GM18858 (cell line): ENCODE measurements at regions not wholly inside any gene's neighbourhood (a gene's known extent, or its start where the extent isn't known, plus 50 kb on each side); places are given as distances from the start of the nearest gene placed in this dataset.

Source experiments
- ATAC-seq: cut with Tn5 transposase; IDR thresholded peaks from one replicate; pipeline ENCODE4 v1.9.1; 2021; ENCODE audit not compliant: unreplicated experiment

- no peak for ATAC-seq
Measured at GRCh38 chr6:166728884-166729530, 102.0 kb upstream of the RPS6KA2 start.

- ATAC-seq, result no peak
Measured at GRCh38 chr6:166726201-166726600, 99.2 kb upstream of the RPS6KA2 start.

GRCh38 chr6:166725571-166725970 lies 98.5 kb upstream of the RPS6KA2 start:
- no peak for ATAC-seq

GRCh38 chr6:166724576-166724975 lies 97.5 kb upstream of the RPS6KA2 start:
- no peak for ATAC-seq

- no peak for ATAC-seq
Measured at GRCh38 chr6:166722785-166723184, 95.7 kb upstream of the RPS6KA2 start.

GRCh38 chr6:166721576-166721975 lies 94.5 kb upstream of the RPS6KA2 start:
- no peak for ATAC-seq

- ATAC-seq, result no peak
Measured at GRCh38 chr6:166720856-166721255, 93.8 kb upstream of the RPS6KA2 start.

- no peak for ATAC-seq
Measured at GRCh38 chr6:166719019-166719418, 92.0 kb upstream of the RPS6KA2 start.

- ATAC-seq, result no peak
Measured at GRCh38 chr6:166718516-166718915, 91.5 kb upstream of the RPS6KA2 start.

- no peak for ATAC-seq
Measured at GRCh38 chr6:166716910-166717617, 90.0 kb upstream of the RPS6KA2 start.

- ATAC-seq, result no peak
Measured at GRCh38 chr6:166715992-166716391, 88.9 kb upstream of the RPS6KA2 start.

GRCh38 chr6:166715065-166715464 lies 88.0 kb upstream of the RPS6KA2 start:
- no peak for ATAC-seq

GRCh38 chr6:166714581-166714980 lies 87.5 kb upstream of the RPS6KA2 start:
- ATAC-seq, result no peak

GRCh38 chr6:166714187-166714510 lies 87.1 kb upstream of the RPS6KA2 start:
- ATAC-seq, result no peak

- no peak for ATAC-seq
Measured at GRCh38 chr6:166713434-166714186, 86.6 kb upstream of the RPS6KA2 start.

GRCh38 chr6:166712286-166713228 lies 85.5 kb upstream of the RPS6KA2 start:
- no peak for ATAC-seq

GRCh38 chr6:166710084-166710483 lies 83.0 kb upstream of the RPS6KA2 start:
- no peak for ATAC-seq

- ATAC-seq, result no peak
Measured at GRCh38 chr6:166708460-166708859, 81.4 kb upstream of the RPS6KA2 start.

- no peak for ATAC-seq
Measured at GRCh38 chr6:166707045-166707444, 80.0 kb upstream of the RPS6KA2 start.

GRCh38 chr6:166705069-166705468 lies 78.0 kb upstream of the RPS6KA2 start:
- ATAC-seq, result no peak

- no peak for ATAC-seq
Measured at GRCh38 chr6:166704171-166704570, 77.1 kb upstream of the RPS6KA2 start.
